ENCODE measurements at regions not wholly inside any gene's neighbourhood (a gene's known extent, or its start where the extent isn't known, plus 50 kb on each side); places are given as distances from the start of the nearest gene placed in this dataset.

- DNase-seq = no peak
These were observed 50.7 kb downstream of the ARHGAP35 start for GRCh38 chr19:46911456-46911855.

- no peak for DNase-seq
These were observed 52.5 kb downstream of the ARHGAP35 start for GRCh38 chr19:46913198-46913851.

GRCh38 chr19:46913852-46914430 is 53.1 kb downstream of the ARHGAP35 start:
- DNase-seq = no peak

GRCh38 chr19:46915386-46915785 is 54.6 kb downstream of the ARHGAP35 start:
- peak; percentile 22 for DNase-seq

- no peak for DNase-seq
These were observed 56.2 kb downstream of the ARHGAP35 start for GRCh38 chr19:46917002-46917401.

GRCh38 chr19:46919324-46919723 is 58.5 kb downstream of the ARHGAP35 start:
- peak; percentile 67 for DNase-seq

GRCh38 chr19:46920362-46920761 is 59.6 kb downstream of the ARHGAP35 start:
- no peak for DNase-seq

GRCh38 chr19:46921071-46921470 is 60.3 kb downstream of the ARHGAP35 start:
- no peak for DNase-seq

- DNase-seq = no peak
These were observed 61.7 kb downstream of the ARHGAP35 start for GRCh38 chr19:46922465-46922864.

GRCh38 chr19:46924874-46925547 is 64.2 kb downstream of the ARHGAP35 start:
- peak; percentile 51 for DNase-seq

- peak; percentile 91 for DNase-seq
These were observed 64.8 kb downstream of the ARHGAP35 start for GRCh38 chr19:46925548-46925950.

GRCh38 chr19:46926170-46927071 is 65.6 kb downstream of the ARHGAP35 start:
- DNase-seq = no peak

- no peak for DNase-seq
These were observed 66.3 kb downstream of the ARHGAP35 start for GRCh38 chr19:46927106-46927505.

GRCh38 chr19:46927893-46928292 is 67.1 kb downstream of the ARHGAP35 start:
- DNase-seq = no peak

- no peak for DNase-seq
These were observed 68.2 kb downstream of the ARHGAP35 start for GRCh38 chr19:46928951-46929350.

GRCh38 chr19:46931202-46931601 is 70.4 kb downstream of the ARHGAP35 start:
- no peak for DNase-seq

GRCh38 chr19:46932346-46932745 is 71.5 kb downstream of the ARHGAP35 start:
- DNase-seq = peak; percentile 86

- no peak for DNase-seq
These were observed 74.4 kb downstream of the ARHGAP35 start for GRCh38 chr19:46935066-46935663.

- DNase-seq = no peak
These were observed 76.3 kb upstream of the NPAS1 start for GRCh38 chr19:46943150-46943946.

- DNase-seq = no peak
These were observed 75.4 kb upstream of the NPAS1 start for GRCh38 chr19:46944123-46944748.

GRCh38 chr19:46944918-46945628 is 74.6 kb upstream of the NPAS1 start:
- DNase-seq = no peak
